PC-3 (cell line): ENCODE measurements at regions not wholly inside any gene's neighbourhood (a gene's known extent, or its start where the extent isn't known, plus 50 kb on each side); places are given as distances from the start of the nearest gene placed in this dataset.
"Not testable (repeated sequence)": the region's sequence is repeated elsewhere in the genome, so short reads cannot be mapped to it uniquely, and the experiment has no call there.

ENCODE experiments used
- ATAC-seq: fragments of 200-7000 bp; cut with Tn5 transposase; 2 replicates; pipeline ENCODE4 v1.9.1; 2020; ENCODE audit warnings: mild to moderate bottlenecking, moderate library complexity
- BruUV-seq: library from RNA; stranded (reverse); fragments of 400-500 nt; replicated peaks from 2 replicates; lab custom pipeline; 2021; lab: Mats Ljungman, UMichigan
- CTCF ChIA-PET: fragments of 300-600 bp; sonication (Branson Sonifier 250); formaldehyde crosslinking; loops from one replicate; lab custom pipeline; 2022; ENCODE audit warnings: antibody characterized with exemption; lab: Charles Lee
- POLR2A ChIA-PET: fragments of 300-600 bp; sonication (Branson Sonifier 250); formaldehyde crosslinking; loops from one replicate; lab custom pipeline; 2022; ENCODE audit warnings: antibody characterized with exemption; ENCODE audit not compliant: unreplicated experiment; lab: Charles Lee
- DNase-seq: peaks from one replicate; pipeline ENCODE4 v3.0.0-alpha.2; 2015
- H2AFZ ChIP-seq: fragments of 300-600 bp; sonication (generic); 2 replicates; pipeline ENCODE4 v1.6.0; 2016; ENCODE audit warnings: antibody characterized with exemption, low read length
- H3F3A ChIP-seq: fragments of 300-600 bp; sonication (generic); one replicate; pipeline ENCODE4 v1.6.0; 2017; ENCODE audit warnings: antibody characterized with exemption, low read length, control low read depth, mild to moderate bottlenecking; ENCODE audit not compliant: unreplicated experiment
- H3K27ac ChIP-seq: fragments of 300-600 bp; sonication (generic); 2 replicates; pipeline ENCODE4 v1.5.1; 2016; ENCODE audit warnings: mild to moderate bottlenecking, low read length
- H3K27me3 ChIP-seq: fragments of 300-600 bp; sonication (generic); 2 replicates; pipeline ENCODE4 v1.6.1; 2016; ENCODE audit warnings: low read length, mixed read lengths
- H3K36me3 ChIP-seq: fragments of 300-600 bp; sonication (generic); 2 replicates; pipeline ENCODE4 v1.6.1; 2016; ENCODE audit warnings: low read depth, mixed run types, low read length, mixed read lengths
- H3K4me1 ChIP-seq: fragments of 300-600 bp; sonication (generic); 2 replicates; pipeline ENCODE4 v1.5.1; 2016; ENCODE audit warnings: low read length; ENCODE audit not compliant: insufficient read depth
- H3K4me2 ChIP-seq: fragments of 300-600 bp; sonication (generic); 2 replicates; pipeline ENCODE4 v1.6.0; 2016; ENCODE audit warnings: low read length
- H3K4me3 ChIP-seq: fragments of 300-600 bp; sonication (generic); 2 replicates; pipeline ENCODE4 v1.5.1; 2016; ENCODE audit warnings: mild to moderate bottlenecking, low read length, mixed read lengths
- H3K79me2 ChIP-seq: fragments of 300-600 bp; sonication (generic); 2 replicates; pipeline ENCODE4 v1.6.1; 2017; ENCODE audit warnings: low read length, mixed read lengths
- H3K9ac ChIP-seq: fragments of 300-600 bp; sonication (generic); 2 replicates; pipeline ENCODE4 v1.6.0; 2016; ENCODE audit warnings: mild to moderate bottlenecking, low read length
- H3K9me2 ChIP-seq: fragments of 300-600 bp; sonication (generic); replicated peaks from 2 replicates; pipeline ENCODE4 v1.6.1; 2016; ENCODE audit warnings: mixed run types, low read length, mixed read lengths
- H3K9me3 ChIP-seq: fragments of 300-600 bp; sonication (generic); 2 replicates; pipeline ENCODE4 v1.6.1; 2016; ENCODE audit warnings: low read length, mixed read lengths
- H4K20me1 ChIP-seq: fragments of 300-600 bp; sonication (generic); 2 replicates; pipeline ENCODE4 v1.6.1; 2016; ENCODE audit warnings: low read length, mixed read lengths
- CTCF ChIP-seq: fragments of 300-600 bp; sonication (generic); conservative IDR thresholded peaks from 2 replicates; pipeline ENCODE4 v1.5.1; 2017; ENCODE audit warnings: antibody characterized with exemption, low read depth, mild to moderate bottlenecking, low read length
- EZH2 ChIP-seq: fragments of 300-600 bp; sonication (generic); IDR thresholded peaks from one replicate; pipeline ENCODE4 v1.6.1; 2017; ENCODE audit warnings: antibody characterized with exemption, mild to moderate bottlenecking, low read length; ENCODE audit not compliant: unreplicated experiment
- EZH2phosphoT487 ChIP-seq: fragments of 300-600 bp; sonication (generic); IDR thresholded peaks from 2 replicates; pipeline ENCODE4 v1.6.1; 2018; ENCODE audit warnings: mild to moderate bottlenecking, antibody characterized with exemption, low read length, borderline replicate concordance
- intact Hi-C: fragments of 100-400 bp; cut with micrococcal nuclease; formaldehyde crosslinking; loops from 2 replicates; pipeline ENCODE4 v1.9.0; 2023

- Histone ChIP-seq H3K4me3 (no peak overlapping the region), H4K20me1 (no peaks in the 10 kb centered on the region), H3K27ac (no peak overlapping the region), H2AFZ (no peak overlapping the region), H3K36me3 (no peaks in the 10 kb centered on the region), H3K27me3 (no peaks in the 10 kb centered on the region), H3F3A (no peaks in the 10 kb centered on the region), H3K79me2 (no peaks in the 10 kb centered on the region), H3K9me2 (no peaks in the 10 kb centered on the region), H3K9ac (no peak overlapping the region), H3K9me3 (no peaks in the 10 kb centered on the region), H3K4me1 (no peaks in the 10 kb centered on the region), H3K4me2 (no peak overlapping the region)
- BruUV-seq = no TSS peak
- ATAC-seq = no peak
- intact Hi-C loops = no loop called here
- ChIA-PET POLR2A (no interaction called here), CTCF (no interaction called here)
- no peak for DNase-seq
- TF ChIP-seq EZH2phosphoT487 = no peak
- no peak for TF ChIP-seq CTCF
Observed at GRCh38 chr11:7869467-7869866, 61.6 kb downstream of the OR10A6 start.

GRCh38 chr11:7861292-7861691, 64.5 kb upstream of the OR5P2 start:
- POLR2A ChIA-PET, intact Hi-C loops, H3K4me1 ChIP-seq, H2AFZ ChIP-seq, H3K27ac ChIP-seq, H3K4me2 ChIP-seq, H3K79me2 ChIP-seq, BruUV-seq, H3K4me3 ChIP-seq, H3F3A ChIP-seq, CTCF ChIA-PET, ATAC-seq, DNase-seq, H3K9me3 ChIP-seq, H3K9ac ChIP-seq, H3K36me3 ChIP-seq, H4K20me1 ChIP-seq, H3K9me2 ChIP-seq, H3K27me3 ChIP-seq: not testable (repeated sequence)

- BruUV-seq, H3K9me2 ChIP-seq, H3K27me3 ChIP-seq, DNase-seq, H3K27ac ChIP-seq, ATAC-seq, H3K36me3 ChIP-seq, H3K4me3 ChIP-seq, H3F3A ChIP-seq, intact Hi-C loops, H3K79me2 ChIP-seq, H3K4me1 ChIP-seq, CTCF ChIA-PET, H3K4me2 ChIP-seq, H4K20me1 ChIP-seq, H3K9me3 ChIP-seq, POLR2A ChIA-PET, H2AFZ ChIP-seq, H3K9ac ChIP-seq: not testable (repeated sequence)
Observed at GRCh38 chr11:7860844-7861243, 64.1 kb upstream of the OR5P2 start.

GRCh38 chr11:7858006-7858405, 61.3 kb upstream of the OR5P2 start:
- Histone ChIP-seq H3K9me2 (no peaks in the 10 kb centered on the region), H3K4me2 (no peak overlapping the region), H3K4me1 (no peaks in the 10 kb centered on the region), H2AFZ (no peak overlapping the region), H3K36me3 (no peaks in the 10 kb centered on the region), H3K27ac (no peak overlapping the region), H3K9me3 (no peaks in the 10 kb centered on the region), H3K27me3 (peaks cover 12% of the 10 kb centered on the region), H3K4me3 (no peak overlapping the region), H4K20me1 (no peaks in the 10 kb centered on the region), H3K9ac (no peak overlapping the region), H3F3A (no peaks in the 10 kb centered on the region), H3K79me2 (no peaks in the 10 kb centered on the region)
- intact Hi-C loops = no loop called here
- DNase-seq = no peak
- no peak for TF ChIP-seq EZH2
- TF ChIP-seq EZH2phosphoT487 = no peak
- TF ChIP-seq CTCF = no peak
- ATAC-seq = no peak
- ChIA-PET CTCF (no interaction called here), POLR2A (no interaction called here)
- no TSS peak for BruUV-seq
